Keratinocyte (primary cell): ENCODE measurements at regions not wholly inside any gene's neighbourhood (a gene's known extent, or its start where the extent isn't known, plus 50 kb on each side); places are given as distances from the start of the nearest gene placed in this dataset.

Experiments
- DNase-seq: peaks from one replicate; pipeline ENCODE4 v3.0.0-alpha.2; 2011; ENCODE audit warnings: low read depth, missing footprints, low spot score
- FAIRE-seq: peaks from 2 replicates; lab custom pipeline; 2011; peaks lifted over from hg19 to GRCh38; lab: Jason Lieb, UNC
- H2AFZ ChIP-seq: 2 replicates; pipeline ENCODE4 v1.6.0; 2012; ENCODE audit warnings: low read length, control low read depth, inconsistent platforms; ENCODE audit not compliant: control insufficient read depth
- H3K27ac ChIP-seq: 2 replicates; pipeline ENCODE4 v1.5.1; 2011; ENCODE audit warnings: low read length; ENCODE audit not compliant: control insufficient read depth, insufficient read depth
- H3K27me3 ChIP-seq: 3 replicates; pipeline ENCODE4 v1.6.0; 2011; ENCODE audit warnings: low read length; ENCODE audit not compliant: control insufficient read depth, insufficient read depth; ENCODE audit errors: extremely low read depth
- H3K36me3 ChIP-seq, 2 experiments: 2 replicates in 1 of 2; 3 replicates in 1 of 2; pipeline ENCODE4 v1.5.1; 2011; ENCODE audit warnings: low read length in 2 of 2, mild to moderate bottlenecking in 1 of 2; ENCODE audit not compliant: control insufficient read depth in 2 of 2, insufficient read depth in 2 of 2; ENCODE audit errors: extremely low read depth in 1 of 2
- H3K4me1 ChIP-seq: 3 replicates; pipeline ENCODE4 v1.5.1; 2011; ENCODE audit warnings: low read length; ENCODE audit not compliant: control insufficient read depth, insufficient read depth; ENCODE audit errors: extremely low read depth
- H3K4me2 ChIP-seq: 3 replicates; pipeline ENCODE4 v1.6.0; 2011; ENCODE audit warnings: low read depth, low read length; ENCODE audit not compliant: control insufficient read depth, insufficient read depth; ENCODE audit errors: extremely low read depth
- H3K4me3 ChIP-seq, 3 experiments: fragments of 200-600 bp in 1 of 3; sonication (generic) in 1 of 3; 2 replicates in 2 of 3; 3 replicates in 1 of 3; pipeline ENCODE4 v1.5.1; 2011 to 2016; ENCODE audit warnings: low read length in 3 of 3, mild to moderate bottlenecking in 3 of 3, control low read depth in 2 of 3, inconsistent platforms in 1 of 3, low read depth in 1 of 3, mixed read lengths in 1 of 3, mixed run types in 1 of 3, moderate library complexity in 1 of 3; ENCODE audit not compliant: control insufficient read depth in 2 of 3, insufficient read depth in 2 of 3; ENCODE audit errors: extremely low read depth in 1 of 3
- H3K79me2 ChIP-seq: 2 replicates; pipeline ENCODE4 v1.6.0; 2012; ENCODE audit warnings: low read length; ENCODE audit not compliant: control insufficient read depth, insufficient read depth
- H3K9ac ChIP-seq: 3 replicates; pipeline ENCODE4 v1.6.0; 2011; ENCODE audit warnings: low read length; ENCODE audit not compliant: control insufficient read depth, insufficient read depth; ENCODE audit errors: extremely low read depth
- H3K9me1 ChIP-seq: 3 replicates; pipeline ENCODE4 v1.6.0; 2011; ENCODE audit warnings: low read length; ENCODE audit not compliant: control insufficient read depth, insufficient read depth; ENCODE audit errors: extremely low read depth
- H3K9me3 ChIP-seq: 2 replicates; pipeline ENCODE4 v1.5.1; 2012; ENCODE audit warnings: low read depth, low read length; ENCODE audit not compliant: control insufficient read depth
- H4K20me1 ChIP-seq: 3 replicates; pipeline ENCODE4 v1.6.0; 2011; ENCODE audit warnings: low read length; ENCODE audit not compliant: control insufficient read depth, insufficient read depth; ENCODE audit errors: extremely low read depth
- EZH2 ChIP-seq: IDR thresholded peaks from one replicate; pipeline ENCODE4 v1.6.1; 2012; ENCODE audit warnings: inconsistent platforms, mild to moderate bottlenecking, low read length, moderate library complexity
- dilution Hi-C: fragments of 300-500 bp; cut with MboI; formaldehyde crosslinking; loops from one replicate; pipeline ENCODE4 v1.7.0; 2020; ENCODE audit warnings: low sequenced_read_pairs; ENCODE audit not compliant: extremely low pct_ligation_motif_present
- TF ChIP-seq, protein P1 (sequence below), 3 experiments: IDR thresholded peaks in 1 of 3; conservative IDR thresholded peaks in 1 of 3; optimal IDR thresholded peaks in 1 of 3; 2 replicates in 2 of 3; 3 replicates in 1 of 3; pipeline versions ENCODE3 to v1.5.1; 2011; ENCODE audit warnings: low read length in 3 of 3, mild to moderate bottlenecking in 3 of 3, moderate library complexity in 2 of 3, control low read depth in 1 of 3, inconsistent platforms in 1 of 3; ENCODE audit not compliant: insufficient read depth in 2 of 3; ENCODE audit errors: extremely low read depth in 1 of 3

DNA sequence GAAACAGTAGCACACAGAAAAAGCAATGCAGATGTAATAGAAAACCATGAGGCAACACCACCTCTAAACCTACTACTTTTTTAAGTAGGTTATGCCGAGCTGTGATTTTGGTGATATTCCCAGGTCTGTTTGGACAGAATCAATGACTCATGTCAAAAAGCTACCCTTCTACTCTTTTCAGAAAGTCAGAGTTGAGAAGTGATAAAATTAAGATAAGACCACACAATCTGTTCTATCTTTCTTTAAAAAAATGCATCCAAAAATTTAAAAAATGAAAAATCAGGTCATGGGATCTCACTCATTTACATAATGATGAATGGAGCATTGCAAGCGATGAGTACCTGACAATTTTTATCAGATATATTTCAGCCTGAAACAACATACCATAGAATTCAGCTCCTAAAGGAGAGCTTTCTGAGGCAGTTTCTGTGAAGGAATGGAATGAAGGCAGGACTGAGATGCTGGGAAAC lies 826.3 kb downstream of the BCL11A start:
- DNase-seq: no peak
- Histone ChIP-seq H3K36me3 (no peaks in the 10 kb centered on the region), H3K9ac (no peak overlapping the region), H3K4me2 (no peak overlapping the region), H3K79me2 (no peaks in the 10 kb centered on the region), H3K4me3 (no peak overlapping the region), H4K20me1 (no peaks in the 10 kb centered on the region), H3K27ac (no peak overlapping the region), H3K9me3 (no peaks in the 10 kb centered on the region), H3K27me3 (no peaks in the 10 kb centered on the region), H3K4me1 (no peaks in the 10 kb centered on the region), H3K9me1 (no peaks in the 10 kb centered on the region), H2AFZ (no peak overlapping the region)
- dilution Hi-C loops: no loop called here
- no peak for TF ChIP-seq EZH2
- TF ChIP-seq, protein P1, sequence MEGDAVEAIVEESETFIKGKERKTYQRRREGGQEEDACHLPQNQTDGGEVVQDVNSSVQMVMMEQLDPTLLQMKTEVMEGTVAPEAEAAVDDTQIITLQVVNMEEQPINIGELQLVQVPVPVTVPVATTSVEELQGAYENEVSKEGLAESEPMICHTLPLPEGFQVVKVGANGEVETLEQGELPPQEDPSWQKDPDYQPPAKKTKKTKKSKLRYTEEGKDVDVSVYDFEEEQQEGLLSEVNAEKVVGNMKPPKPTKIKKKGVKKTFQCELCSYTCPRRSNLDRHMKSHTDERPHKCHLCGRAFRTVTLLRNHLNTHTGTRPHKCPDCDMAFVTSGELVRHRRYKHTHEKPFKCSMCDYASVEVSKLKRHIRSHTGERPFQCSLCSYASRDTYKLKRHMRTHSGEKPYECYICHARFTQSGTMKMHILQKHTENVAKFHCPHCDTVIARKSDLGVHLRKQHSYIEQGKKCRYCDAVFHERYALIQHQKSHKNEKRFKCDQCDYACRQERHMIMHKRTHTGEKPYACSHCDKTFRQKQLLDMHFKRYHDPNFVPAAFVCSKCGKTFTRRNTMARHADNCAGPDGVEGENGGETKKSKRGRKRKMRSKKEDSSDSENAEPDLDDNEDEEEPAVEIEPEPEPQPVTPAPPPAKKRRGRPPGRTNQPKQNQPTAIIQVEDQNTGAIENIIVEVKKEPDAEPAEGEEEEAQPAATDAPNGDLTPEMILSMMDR (optimal IDR thresholded peaks at IDR 0.05 in 1 of 3, IDR thresholded peaks at IDR 0.05 in 1 of 3, conservative IDR thresholded peaks at IDR 0.05 in 1 of 3; ENCODE audit: extremely low read depth in 1 of 3, insufficient read depth in 2 of 3, low read length in 3 of 3): no peak
- FAIRE-seq: no peak

DNA sequence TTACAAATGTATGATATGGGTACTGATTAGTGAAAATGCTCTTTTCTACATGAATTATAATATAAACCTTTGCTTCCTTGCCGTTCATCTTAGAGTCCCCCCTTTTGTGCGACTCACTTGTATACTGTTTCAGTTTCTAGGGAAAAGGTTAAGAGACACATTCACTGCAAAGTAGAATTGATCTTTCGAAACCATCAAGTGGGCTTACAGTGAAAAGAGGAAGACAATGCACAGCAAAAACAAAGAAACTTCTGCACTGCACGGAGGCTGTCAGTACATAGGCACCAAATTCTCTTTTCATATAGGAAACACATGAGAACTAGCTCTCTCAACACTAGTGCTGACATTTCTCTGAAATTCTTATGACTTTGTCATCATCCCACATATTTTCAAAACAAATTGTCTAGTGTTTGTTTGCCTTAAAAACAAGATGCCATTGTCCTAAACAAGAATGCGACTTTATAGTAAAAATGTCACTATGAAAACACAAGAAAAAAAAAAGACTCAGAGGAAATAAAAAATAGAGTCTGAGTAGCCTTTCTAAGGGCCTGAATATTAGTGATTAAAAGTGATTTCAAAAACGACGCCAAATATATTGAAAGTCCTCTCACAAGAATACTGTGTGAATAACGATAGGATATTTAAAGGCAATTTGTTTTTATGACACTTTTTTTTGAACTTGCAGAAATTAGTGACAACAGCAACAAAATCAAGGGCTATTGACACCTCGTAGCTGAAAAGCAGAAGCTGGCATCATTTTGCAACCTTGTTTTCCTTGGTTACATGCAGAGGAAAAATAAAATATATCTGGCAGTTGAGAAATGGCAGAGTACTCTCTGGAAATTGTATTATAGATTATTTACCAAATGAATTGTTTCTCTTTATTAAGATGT lies 827.0 kb downstream of the BCL11A start:
- Histone ChIP-seq H4K20me1 (no peaks in the 10 kb centered on the region), H3K4me1 (no peaks in the 10 kb centered on the region), H3K4me2 (no peak overlapping the region), H2AFZ (no peak overlapping the region), H3K27ac (no peak overlapping the region), H3K9me3 (no peaks in the 10 kb centered on the region), H3K27me3 (no peaks in the 10 kb centered on the region), H3K4me3 (no peak overlapping the region), H3K9me1 (no peaks in the 10 kb centered on the region), H3K9ac (no peak overlapping the region), H3K36me3 (no peaks in the 10 kb centered on the region), H3K79me2 (no peaks in the 10 kb centered on the region)
- dilution Hi-C loops: no loop called here
- no peak for DNase-seq
- no peak for TF ChIP-seq EZH2
- TF ChIP-seq, protein P1 (optimal IDR thresholded peaks at IDR 0.05 in 1 of 3, IDR thresholded peaks at IDR 0.05 in 1 of 3, conservative IDR thresholded peaks at IDR 0.05 in 1 of 3; ENCODE audit: extremely low read depth in 1 of 3, insufficient read depth in 2 of 3, low read length in 3 of 3): no peak
- no peak for FAIRE-seq
